Stimulated activated CD4-positive, alpha-beta T cell treated with anti-CD3 and anti-CD28 coated beads, Interleukin-15, amount 100 ng/mL, for 48 hours (primary cell): ENCODE measurements at regions not wholly inside any gene's neighbourhood (a gene's known extent, or its start where the extent isn't known, plus 50 kb on each side); places are given as distances from the start of the nearest gene placed in this dataset.

Experiments used
- DNase-seq, 2 donors: peaks; one replicate each; pipeline ENCODE4 v3.0.0-alpha.2; 2020; ENCODE audit warnings: low read depth in 2 of 2

- no peak for DNase-seq
Observed at GRCh38 chr2:220966636-220967035, 605.5 kb downstream of the EPHA4 start.

GRCh38 chr2:220969348-220969747 lies 602.8 kb downstream of the EPHA4 start:
- no peak for DNase-seq

- DNase-seq, result no peak
Observed at GRCh38 chr2:220980966-220981675, 591.0 kb downstream of the EPHA4 start.

GRCh38 chr2:220981926-220982325 lies 590.2 kb downstream of the EPHA4 start:
- DNase-seq, result no peak

GRCh38 chr2:220985561-220985960 lies 586.5 kb downstream of the EPHA4 start:
- DNase-seq, result no peak

GRCh38 chr2:220987839-220988238 lies 584.3 kb downstream of the EPHA4 start:
- no peak for DNase-seq

GRCh38 chr2:220991972-220992371 lies 580.1 kb downstream of the EPHA4 start:
- no peak for DNase-seq

GRCh38 chr2:220994846-220995245 lies 577.3 kb downstream of the EPHA4 start:
- no peak for DNase-seq

GRCh38 chr2:220995581-220995980 lies 576.5 kb downstream of the EPHA4 start:
- no peak for DNase-seq

GRCh38 chr2:220998156-220998555 lies 573.9 kb downstream of the EPHA4 start:
- DNase-seq, result no peak

GRCh38 chr2:220999356-220999755 lies 572.7 kb downstream of the EPHA4 start:
- DNase-seq, result no peak

- DNase-seq, result no peak
Observed at GRCh38 chr2:221001381-221001801, 570.7 kb downstream of the EPHA4 start.

- no peak for DNase-seq
Observed at GRCh38 chr2:221002101-221002685, 569.9 kb downstream of the EPHA4 start.

GRCh38 chr2:221005338-221005737 lies 566.8 kb downstream of the EPHA4 start:
- no peak for DNase-seq

- no peak for DNase-seq
Observed at GRCh38 chr2:221006084-221006483, 566.0 kb downstream of the EPHA4 start.

GRCh38 chr2:221016551-221016950 lies 555.6 kb downstream of the EPHA4 start:
- no peak for DNase-seq

- no peak for DNase-seq
Observed at GRCh38 chr2:221018262-221018661, 553.8 kb downstream of the EPHA4 start.

- DNase-seq, result no peak
Observed at GRCh38 chr2:221019668-221020067, 552.4 kb downstream of the EPHA4 start.

GRCh38 chr2:221022554-221022953 lies 549.5 kb downstream of the EPHA4 start:
- DNase-seq, result no peak

GRCh38 chr2:221025398-221025797 lies 546.7 kb downstream of the EPHA4 start:
- no peak for DNase-seq

GRCh38 chr2:221034026-221034701 lies 537.9 kb downstream of the EPHA4 start:
- no peak for DNase-seq

- no peak for DNase-seq
Observed at GRCh38 chr2:221034973-221035372, 537.1 kb downstream of the EPHA4 start.

- no peak for DNase-seq
Observed at GRCh38 chr2:221042926-221043325, 529.2 kb downstream of the EPHA4 start.
